Endodermal cell (in vitro differentiated cells): ENCODE measurements at regions not wholly inside any gene's neighbourhood (a gene's known extent, or its start where the extent isn't known, plus 50 kb on each side); places are given as distances from the start of the nearest gene placed in this dataset.

Experiments
- DNase-seq: peaks from one replicate; pipeline ENCODE4 v3.0.0-alpha.2; 2017
- H3K27ac ChIP-seq: 2 replicates; pipeline ENCODE4 v1.5.1; 2013; ENCODE audit warnings: mild to moderate bottlenecking, low read depth, low read length, moderate library complexity
- H3K27me3 ChIP-seq: 2 replicates; pipeline ENCODE4 v1.6.1; 2013; ENCODE audit warnings: mild to moderate bottlenecking, low read length, moderate library complexity; ENCODE audit not compliant: insufficient read depth, control insufficient read depth, poor library complexity, severe bottlenecking
- H3K36me3 ChIP-seq: 2 replicates; pipeline ENCODE4 v1.7.0; 2013; ENCODE audit warnings: mild to moderate bottlenecking, low read length, moderate library complexity; ENCODE audit not compliant: control insufficient read depth, insufficient read depth
- H3K4me1 ChIP-seq: one replicate; pipeline ENCODE4 v1.7.0; 2013; ENCODE audit warnings: low read length; ENCODE audit not compliant: control insufficient read depth, insufficient read depth
- H3K4me3 ChIP-seq: 2 replicates; pipeline ENCODE4 v1.5.1; 2013; ENCODE audit warnings: mild to moderate bottlenecking, low read length, moderate library complexity
- H3K9ac ChIP-seq: 2 replicates; pipeline ENCODE4 v1.6.1; 2013; ENCODE audit warnings: mild to moderate bottlenecking, low read length, moderate library complexity; ENCODE audit not compliant: poor library complexity, severe bottlenecking; ENCODE audit errors: extremely low read depth
- H3K9me3 ChIP-seq: 2 replicates; pipeline ENCODE4 v1.6.1; 2013; ENCODE audit warnings: mild to moderate bottlenecking, low read length, moderate library complexity; ENCODE audit not compliant: control insufficient read depth
- H3K27ac Mint-ChIP-seq: 2 replicates; pipeline ENCODE4 v1.8.0; 2020; ENCODE audit warnings: mixed read lengths
- H3K27me3 Mint-ChIP-seq: 2 replicates; pipeline ENCODE4 v1.8.0; 2021; ENCODE audit warnings: mild to moderate bottlenecking, mixed read lengths; ENCODE audit not compliant: insufficient read depth
- H3K36me3 Mint-ChIP-seq: 2 replicates; pipeline ENCODE4 v1.8.0; 2020; ENCODE audit warnings: low read depth, mixed read lengths
- H3K4me1 Mint-ChIP-seq: 2 replicates; pipeline ENCODE4 v1.8.0; 2020; ENCODE audit warnings: mixed read lengths
- H3K4me3 Mint-ChIP-seq: 2 replicates; pipeline ENCODE4 v1.8.0; 2020; ENCODE audit warnings: mild to moderate bottlenecking, moderate library complexity, mixed read lengths
- H3K9me3 Mint-ChIP-seq: 2 replicates; pipeline ENCODE4 v1.8.0; 2020; ENCODE audit warnings: mild to moderate bottlenecking, mixed read lengths
- WGBS, 2 experiments: methylation state at CpG; one replicate each; pipeline versions ENCODE4 v1.1.5 to v1.1.7; 2013; ENCODE audit warnings: missing lambda C conversion rate in 2 of 2, mixed read lengths in 1 of 2; ENCODE audit not compliant: insufficient coverage in 1 of 2, insufficient read length in 1 of 2; 5-methylcytosine and 5-hydroxymethylcytosine counted together
- TF ChIP-seq, protein P1 (sequence below): fragments of 200-600 bp; sonication (generic); conservative IDR thresholded peaks from 2 replicates; pipeline ENCODE4 v1.5.0; 2021; ENCODE audit warnings: antibody characterized with exemption, mild to moderate bottlenecking

- Histone ChIP-seq H3K36me3 (no peaks in the 10 kb centered on the region), H3K27ac (no peak overlapping the region), H3K9ac (no peak overlapping the region), H3K4me3 (no peak overlapping the region), H3K27me3 (peaks cover 6% of the 10 kb centered on the region), H3K9me3 (peaks cover 15% of the 10 kb centered on the region), H3K4me1 (no peaks in the 10 kb centered on the region)
- TF ChIP-seq, protein P1, sequence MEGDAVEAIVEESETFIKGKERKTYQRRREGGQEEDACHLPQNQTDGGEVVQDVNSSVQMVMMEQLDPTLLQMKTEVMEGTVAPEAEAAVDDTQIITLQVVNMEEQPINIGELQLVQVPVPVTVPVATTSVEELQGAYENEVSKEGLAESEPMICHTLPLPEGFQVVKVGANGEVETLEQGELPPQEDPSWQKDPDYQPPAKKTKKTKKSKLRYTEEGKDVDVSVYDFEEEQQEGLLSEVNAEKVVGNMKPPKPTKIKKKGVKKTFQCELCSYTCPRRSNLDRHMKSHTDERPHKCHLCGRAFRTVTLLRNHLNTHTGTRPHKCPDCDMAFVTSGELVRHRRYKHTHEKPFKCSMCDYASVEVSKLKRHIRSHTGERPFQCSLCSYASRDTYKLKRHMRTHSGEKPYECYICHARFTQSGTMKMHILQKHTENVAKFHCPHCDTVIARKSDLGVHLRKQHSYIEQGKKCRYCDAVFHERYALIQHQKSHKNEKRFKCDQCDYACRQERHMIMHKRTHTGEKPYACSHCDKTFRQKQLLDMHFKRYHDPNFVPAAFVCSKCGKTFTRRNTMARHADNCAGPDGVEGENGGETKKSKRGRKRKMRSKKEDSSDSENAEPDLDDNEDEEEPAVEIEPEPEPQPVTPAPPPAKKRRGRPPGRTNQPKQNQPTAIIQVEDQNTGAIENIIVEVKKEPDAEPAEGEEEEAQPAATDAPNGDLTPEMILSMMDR = no peak
- DNase-seq = no peak
- Mint-ChIP-seq H3K36me3 (no peaks in the 10 kb centered on the region), H3K9me3 (peaks cover 15% of the 10 kb centered on the region), H3K27ac (no peak overlapping the region), H3K4me3 (no peak overlapping the region), H3K27me3 (peaks cover 12% of the 10 kb centered on the region), H3K4me1 (no peaks in the 10 kb centered on the region)
- WGBS, 2 experiments = 75% methylated on average over 1 of the region's 1 CpG; no CpG with 5 or more reads in 1 of the 2 experiments
Measured at GRCh38 chr11:35066030-35066429, 72.9 kb upstream of the CD44 start.

- no peak overlapping the region for H3K9ac ChIP-seq
- Mint-ChIP-seq H3K4me3 (no peak overlapping the region), H3K9me3 (peaks cover 16% of the 10 kb centered on the region), H3K27me3 (peaks cover 12% of the 10 kb centered on the region), H3K4me1 (no peaks in the 10 kb centered on the region), H3K27ac (no peak overlapping the region), H3K36me3 (no peaks in the 10 kb centered on the region)
- no peaks in the 10 kb centered on the region for H3K4me1 ChIP-seq
- H3K27me3 ChIP-seq = peaks cover 6% of the 10 kb centered on the region
- TF ChIP-seq, protein P1 = no peak
- peaks cover 15% of the 10 kb centered on the region for H3K9me3 ChIP-seq
- no peak for DNase-seq
- no peak overlapping the region for H3K4me3 ChIP-seq
- H3K36me3 ChIP-seq = no peaks in the 10 kb centered on the region
- no peak overlapping the region for H3K27ac ChIP-seq
- WGBS, 2 experiments = 96 to 100% methylated on average over 1 to 3 of the region's 3 CpGs
Measured at GRCh38 chr11:35066783-35067423, 72.1 kb upstream of the CD44 start.

DNA sequence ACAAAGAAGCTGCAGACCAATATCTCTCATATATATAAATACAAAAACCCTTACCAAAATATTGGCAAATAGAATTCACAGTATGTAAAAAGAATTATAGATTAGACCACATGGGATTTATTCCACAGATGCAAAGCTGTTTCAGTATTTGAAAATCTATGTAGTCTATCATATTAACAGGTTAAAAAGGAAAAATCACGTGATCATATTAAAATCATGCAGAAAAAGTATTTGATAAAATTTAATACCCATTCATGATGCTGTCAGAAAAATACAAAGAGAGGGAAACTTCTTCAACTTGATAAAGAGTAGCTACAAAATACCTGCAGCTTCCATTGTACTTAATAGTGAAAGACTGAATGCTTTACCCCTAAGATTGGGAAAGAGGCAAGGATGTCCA lies 67.2 kb upstream of the CD44 start:
- H3K4me1 ChIP-seq = no peaks in the 10 kb centered on the region
- TF ChIP-seq, protein P1 = no peak
- Mint-ChIP-seq H3K4me1 (no peaks in the 10 kb centered on the region), H3K4me3 (no peak overlapping the region), H3K27ac (no peak overlapping the region), H3K9me3 (peaks cover 16% of the 10 kb centered on the region), H3K27me3 (peaks cover 2% of the 10 kb centered on the region), H3K36me3 (no peaks in the 10 kb centered on the region)
- H3K27ac ChIP-seq = no peak overlapping the region
- DNase-seq = no peak
- peaks cover 15% of the 10 kb centered on the region for H3K9me3 ChIP-seq
- H3K36me3 ChIP-seq = no peaks in the 10 kb centered on the region
- 80% methylated on average over 1 of the region's 1 CpG; no CpG with 5 or more reads in 1 of the 2 experiments for WGBS, 2 experiments
- no peaks in the 10 kb centered on the region for H3K27me3 ChIP-seq
- H3K9ac ChIP-seq = no peak overlapping the region
- H3K4me3 ChIP-seq = no peak overlapping the region
